Transverse colon (tissue), 4 donors: ENCODE measurements at regions not wholly inside any gene's neighbourhood (a gene's known extent, or its start where the extent isn't known, plus 50 kb on each side); places are given as distances from the start of the nearest gene placed in this dataset.

Experiments used
- DNase-seq: peaks from one replicate; pipeline ENCODE4 v3.0.0-alpha.2; 2019
- H3K27ac ChIP-seq, 4 donors: fragments of 200-600 bp; sonication (generic); 2 replicates each; pipeline ENCODE4 v1.5.1; 2016 to 2018; ENCODE audit warnings: inconsistent platforms in 4 of 4
- H3K27me3 ChIP-seq: fragments of 200-600 bp; sonication (generic); 2 replicates; pipeline ENCODE4 v1.5.1; 2017; ENCODE audit warnings: inconsistent platforms
- H3K36me3 ChIP-seq, 4 donors: fragments of 200-600 bp; sonication (generic); 2 replicates each; pipeline ENCODE4 v1.5.1; 2017 to 2019; ENCODE audit warnings: inconsistent platforms in 4 of 4
- H3K4me1 ChIP-seq, 4 donors: fragments of 200-600 bp; sonication (generic); 2 replicates each; pipeline ENCODE4 v1.5.1; 2017 to 2020; ENCODE audit warnings: inconsistent platforms in 4 of 4
- H3K4me3 ChIP-seq, 4 donors: fragments of 200-600 bp; sonication (generic); 1 replicate in 1 of 4; 2 replicates in 3 of 4; pipeline versions ENCODE4 v1.5.1 to v1.6.1; 2017 to 2019; ENCODE audit warnings: inconsistent platforms in 4 of 4
- H3K9me3 ChIP-seq, 2 donors: fragments of 200-600 bp; sonication (generic); 2 replicates each; pipeline ENCODE4 v1.5.1; 2017 to 2019; ENCODE audit warnings: inconsistent platforms in 2 of 2
- CTCF ChIP-seq, 5 experiments: fragments of 200-600 bp in 3 of 5; fragments of 450-650 bp in 2 of 5; sonication (generic) in 3 of 5; IDR thresholded peaks; 1 replicate in 2 of 5; 2 replicates in 3 of 5; pipeline ENCODE4 v1.5.1; 2016 to 2017; ENCODE audit warnings: antibody characterized with exemption in 5 of 5, inconsistent platforms in 3 of 5, mild to moderate bottlenecking in 2 of 5, moderate library complexity in 1 of 5
- EP300 ChIP-seq: sonication (generic); formaldehyde crosslinking; IDR thresholded peaks from one replicate; pipeline ENCODE4 v1.6.1; 2017; ENCODE audit warnings: antibody characterized with exemption, low read depth
- POLR2A ChIP-seq: fragments of 450-650 bp; IDR thresholded peaks from one replicate; pipeline ENCODE4 v1.6.1; 2016; ENCODE audit warnings: antibody characterized with exemption, mild to moderate bottlenecking, moderate library complexity
- POLR2AphosphoS5 ChIP-seq, 3 donors: sonication (generic); formaldehyde crosslinking; IDR thresholded peaks; one replicate each; pipeline ENCODE4 v1.6.1; 2016; ENCODE audit warnings: antibody characterized with exemption in 3 of 3
- WGBS, 2 donors: methylation state at CpG; one replicate each; pipeline ENCODE4 v1.1.5; 2018; ENCODE audit warnings: low coverage in 1 of 2; 5-methylcytosine and 5-hydroxymethylcytosine counted together
- in situ Hi-C, 4 donors: fragments of 200-750 bp; cut with MboI; loops; one replicate each; pipeline versions ENCODE4 v1.15.0 to v1.15.1; 2017; ENCODE audit warnings: low sequenced_read_pairs in 3 of 4, low pct_ligation_motif_present in 1 of 4, low pct_unique_long_range_greater_than_20kb in 1 of 4
- intact Hi-C: fragments of 100-400 bp; cut with DNase I; formaldehyde crosslinking; loops from one replicate; pipeline ENCODE4 v1.15.1; 2023; ENCODE audit warnings: low total_unique reads

DNA sequence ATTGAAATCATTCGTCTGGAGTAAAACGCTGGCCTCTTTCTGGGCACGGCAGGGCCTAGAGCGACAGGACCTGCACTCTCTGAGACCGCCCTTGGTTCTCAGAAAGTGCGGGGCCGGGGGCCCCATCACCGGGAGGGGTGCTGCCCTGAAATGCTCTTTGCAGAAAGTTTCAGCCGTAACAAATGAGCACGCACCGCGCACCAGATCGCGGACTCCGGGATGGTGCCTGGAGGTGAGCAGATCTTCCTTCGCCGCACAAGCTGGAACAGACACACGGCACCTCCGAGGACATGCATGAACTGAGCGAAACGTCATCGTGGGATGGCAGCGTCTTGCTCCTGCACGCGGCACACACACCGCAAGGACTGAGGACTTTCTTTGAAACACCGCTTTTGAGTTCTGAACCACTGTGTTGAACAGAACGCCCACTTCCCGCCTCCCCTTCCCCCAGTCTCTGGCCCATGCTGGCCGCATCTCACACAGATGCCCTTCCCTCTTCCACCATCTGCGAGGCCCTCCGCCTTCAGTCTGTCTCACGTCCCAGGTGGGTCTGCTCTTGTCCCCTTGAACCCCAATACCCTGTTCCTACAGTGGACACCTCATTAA lies 538.7 kb upstream of the MGMT start:
- peak overlapping the region in 3 of 4 donors; percentile 13 to 55 (median 40) for H3K27ac ChIP-seq
- 85 to 92% methylated on average over 7 to 33 of the region's 33 CpGs for WGBS, 2 donors
- peaks cover 0 to 4% (median 0%) of the 10 kb centered on the region in 4 donors for H3K4me1 ChIP-seq
- no peak for DNase-seq
- intact Hi-C loops, result no loop called here
- TF ChIP-seq EP300, result no peak
- TF ChIP-seq CTCF (IDR thresholded peaks at IDR 0.05), result no peak
- no peak for TF ChIP-seq POLR2AphosphoS5 (IDR thresholded peaks at IDR 0.05)
- no peak for TF ChIP-seq POLR2A
- no peaks in the 10 kb centered on the region for H3K36me3 ChIP-seq
- no peaks in the 10 kb centered on the region for H3K9me3 ChIP-seq
- in situ Hi-C loops, result no loop called here
- H3K27me3 ChIP-seq, result no peaks in the 10 kb centered on the region
- no peak overlapping the region for H3K4me3 ChIP-seq

DNA sequence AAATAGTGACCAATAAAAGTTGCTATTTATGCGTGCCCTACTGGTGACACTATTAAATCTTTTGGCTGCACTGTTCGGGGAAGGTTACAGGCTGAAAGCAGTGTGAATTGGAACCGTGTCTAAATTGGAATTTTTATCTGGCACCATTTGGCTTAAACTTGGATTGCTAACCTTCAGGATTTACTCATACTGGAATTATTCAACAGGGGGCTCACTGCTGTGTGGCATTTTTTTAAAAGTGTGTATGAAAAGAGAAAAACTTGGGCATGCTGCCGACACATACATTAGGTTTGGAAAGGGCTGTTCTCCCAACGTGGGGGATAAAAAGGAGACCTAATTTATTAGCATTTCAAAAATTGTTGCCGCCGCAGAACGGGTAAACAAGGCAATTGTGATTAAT lies 537.9 kb upstream of the MGMT start:
- no peaks in the 10 kb centered on the region for H3K36me3 ChIP-seq
- TF ChIP-seq POLR2AphosphoS5 (IDR thresholded peaks at IDR 0.05) (no peak), EP300 (no peak), POLR2A (no peak), CTCF (IDR thresholded peaks at IDR 0.05) (no peak)
- no peak overlapping the region for H3K27ac ChIP-seq
- no peaks in the 10 kb centered on the region for H3K9me3 ChIP-seq
- no peak overlapping the region for H3K4me3 ChIP-seq
- 64 to 69% methylated on average over 8 of the region's 8 CpGs for WGBS, 2 donors
- H3K4me1 ChIP-seq, result peaks cover 0 to 4% (median 0%) of the 10 kb centered on the region in 4 donors
- intact Hi-C loops (no loop called here), in situ Hi-C loops (no loop called here)
- H3K27me3 ChIP-seq, result no peaks in the 10 kb centered on the region
- no peak for DNase-seq

DNA sequence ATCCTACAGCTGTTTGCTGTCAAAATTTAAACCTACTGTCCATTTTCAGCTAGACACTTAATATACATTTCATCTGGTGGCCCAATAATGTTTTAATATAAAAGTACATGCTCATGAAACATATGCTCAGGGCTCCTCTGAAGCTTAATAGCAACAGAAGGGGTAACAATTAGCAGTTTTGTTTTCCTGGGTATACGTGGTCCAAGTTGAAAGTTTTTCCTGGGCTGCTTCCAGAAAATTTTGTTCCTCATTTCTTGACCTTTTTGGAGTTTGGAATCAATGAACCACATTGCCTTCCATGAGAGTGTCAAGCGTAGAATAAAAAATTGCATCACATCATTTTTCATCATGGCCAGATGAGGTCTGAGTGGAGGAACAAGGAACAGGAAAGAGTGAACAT lies 537.3 kb upstream of the MGMT start:
- DNase-seq, result no peak
- Histone ChIP-seq H3K4me1 (peaks cover 0 to 4% (median 0%) of the 10 kb centered on the region in 4 donors), H3K4me3 (no peak overlapping the region), H3K27ac (no peak overlapping the region), H3K36me3 (no peaks in the 10 kb centered on the region), H3K27me3 (no peaks in the 10 kb centered on the region), H3K9me3 (no peaks in the 10 kb centered on the region)
- intact Hi-C loops, result no loop called here
- WGBS, 2 donors, result 40 to 50% methylated on average over 2 of the region's 2 CpGs
- no peak for TF ChIP-seq EP300
- no peak for TF ChIP-seq POLR2AphosphoS5 (IDR thresholded peaks at IDR 0.05)
- no peak for TF ChIP-seq CTCF (IDR thresholded peaks at IDR 0.05)
- no peak for TF ChIP-seq POLR2A
- in situ Hi-C loops, result no loop called here

DNA sequence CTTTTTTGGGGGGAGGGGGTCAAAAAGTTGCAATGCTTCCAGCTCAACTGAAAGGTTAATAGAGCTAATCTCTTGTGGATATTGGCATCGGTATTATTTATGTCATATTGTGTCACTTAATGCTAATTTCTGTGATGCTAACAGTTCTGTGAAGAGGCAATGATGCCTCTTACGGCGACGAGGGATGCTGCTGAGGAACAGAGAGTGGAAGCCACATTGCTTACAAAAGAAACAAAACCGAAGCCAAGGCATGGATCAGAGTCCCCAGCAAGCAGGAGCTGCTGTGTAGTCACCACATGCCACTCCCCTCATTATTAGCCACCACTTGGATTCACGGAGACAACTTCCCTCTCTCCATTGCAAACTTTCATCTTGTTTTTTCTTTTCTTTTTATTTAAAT lies 536.5 kb upstream of the MGMT start:
- TF ChIP-seq EP300 (no peak), CTCF (IDR thresholded peaks at IDR 0.05) (no peak), POLR2A (no peak), POLR2AphosphoS5 (IDR thresholded peaks at IDR 0.05) (no peak)
- H3K36me3 ChIP-seq, result no peaks in the 10 kb centered on the region
- no peak overlapping the region for H3K4me3 ChIP-seq
- 51 to 57% methylated on average over 6 of the region's 6 CpGs for WGBS, 2 donors
- in situ Hi-C loops, result no loop called here
- peaks cover 0 to 4% (median 0%) of the 10 kb centered on the region in 4 donors for H3K4me1 ChIP-seq
- no peaks in the 10 kb centered on the region for H3K27me3 ChIP-seq
- no peak for DNase-seq
- intact Hi-C loops, result no loop called here
- no peaks in the 10 kb centered on the region for H3K9me3 ChIP-seq
- H3K27ac ChIP-seq, result no peak overlapping the region
